Endothelial cell of umbilical vein (primary cell): ENCODE measurements at regions not wholly inside any gene's neighbourhood (a gene's known extent, or its start where the extent isn't known, plus 50 kb on each side); places are given as distances from the start of the nearest gene placed in this dataset.

ENCODE experiments used
- BruUV-seq: library from RNA; stranded (reverse); fragments of 400-500 nt; replicated peaks from 2 replicates; lab custom pipeline; 2021; lab: Mats Ljungman, UMichigan
- CTCF ChIA-PET: fragments of 300-600, 350-600 bp; sonication (Branson Sonifier 250); formaldehyde crosslinking; loops from one replicate; lab custom pipeline; 2021; ENCODE audit warnings: antibody characterized with exemption, inconsistent platforms; lab: Charles Lee
- POLR2A ChIA-PET: fragments of 300-600, 350-600 bp; sonication (Branson Sonifier 250); formaldehyde crosslinking; loops from one replicate; lab custom pipeline; 2021; ENCODE audit warnings: antibody characterized with exemption, inconsistent platforms; lab: Charles Lee
- DNase-seq: peaks from one replicate; pipeline ENCODE4 v3.0.0-alpha.2; 2011; ENCODE audit warnings: low read depth, low spot score
- FAIRE-seq: peaks from 2 replicates; lab custom pipeline; 2011; peaks lifted over from hg19 to GRCh38; lab: Jason Lieb, UNC
- H2AFZ ChIP-seq: 2 replicates; pipeline ENCODE4 v1.6.0; 2012; ENCODE audit warnings: low read depth, low read length, control low read depth, inconsistent platforms
- H3K27ac ChIP-seq: 2 replicates; pipeline ENCODE4 v1.5.1; 2011; ENCODE audit warnings: low read depth, mild to moderate bottlenecking, control low read depth, low read length, moderate library complexity; ENCODE audit not compliant: insufficient read depth
- H3K27me3 ChIP-seq, 2 experiments: 2 replicates each; pipeline versions ENCODE4 v1.6.0 to v1.6.1; 2011; ENCODE audit warnings: low read length in 2 of 2, mixed read lengths in 1 of 2; ENCODE audit not compliant: control insufficient read depth in 2 of 2, insufficient read depth in 2 of 2
- H3K36me3 ChIP-seq, 2 experiments: 2 replicates in 1 of 2; 3 replicates in 1 of 2; pipeline ENCODE4 v1.5.1; 2011; ENCODE audit warnings: low read length in 2 of 2, mild to moderate bottlenecking in 1 of 2, moderate library complexity in 1 of 2; ENCODE audit not compliant: control insufficient read depth in 2 of 2, insufficient read depth in 2 of 2; ENCODE audit errors: extremely low read depth in 1 of 2
- H3K4me1 ChIP-seq: 3 replicates; pipeline ENCODE4 v1.5.1; 2011; ENCODE audit warnings: mild to moderate bottlenecking, low read length; ENCODE audit not compliant: control insufficient read depth, insufficient read depth; ENCODE audit errors: extremely low read depth
- H3K4me2 ChIP-seq: 2 replicates; pipeline ENCODE4 v1.6.1; 2011; ENCODE audit warnings: low read length, control low read depth, mixed read lengths; ENCODE audit not compliant: insufficient read depth
- H3K4me3 ChIP-seq, 3 experiments: fragments of 200-600 bp in 1 of 3; sonication (generic), shearing (Covaris generic) in 1 of 3; replicated peaks in 1 of 3; 2 replicates each; pipeline ENCODE4 v1.5.1; 2011 to 2016; ENCODE audit warnings: control low read depth in 3 of 3, low read length in 3 of 3, mild to moderate bottlenecking in 2 of 3, inconsistent platforms in 1 of 3, low read depth in 1 of 3, moderate library complexity in 1 of 3; ENCODE audit not compliant: insufficient read depth in 1 of 3
- H3K79me2 ChIP-seq: 2 replicates; pipeline ENCODE4 v1.6.0; 2012; ENCODE audit warnings: low read length, inconsistent platforms; ENCODE audit not compliant: control insufficient read depth, insufficient read depth
- H3K9ac ChIP-seq: replicated peaks from 2 replicates; pipeline ENCODE3; 2011; ENCODE audit warnings: low read length, control low read depth; ENCODE audit not compliant: insufficient read depth; ENCODE audit errors: extremely low read depth
- H3K9me1 ChIP-seq: replicated peaks from 3 replicates; pipeline ENCODE4 v1.6.0; 2011; ENCODE audit warnings: mild to moderate bottlenecking, low read length; ENCODE audit not compliant: control insufficient read depth, insufficient read depth; ENCODE audit errors: extremely low read depth
- H3K9me3 ChIP-seq: replicated peaks from 2 replicates; pipeline ENCODE4 v1.5.1; 2012; ENCODE audit warnings: low read length, inconsistent platforms; ENCODE audit not compliant: control insufficient read depth, insufficient read depth
- H4K20me1 ChIP-seq: replicated peaks from 2 replicates; pipeline ENCODE3; 2011; ENCODE audit warnings: mild to moderate bottlenecking, low read length; ENCODE audit not compliant: control insufficient read depth, insufficient read depth; ENCODE audit errors: extremely low read depth
- CTCF ChIP-seq, 2 donors: IDR thresholded peaks; 1 replicate in 1 of 2; 2 replicates in 1 of 2; pipeline ENCODE4 v1.5.1; 2011; ENCODE audit warnings: low read length in 2 of 2, mild to moderate bottlenecking in 2 of 2, moderate library complexity in 2 of 2, control low read depth in 1 of 2, inconsistent platforms in 1 of 2, low read depth in 1 of 2; ENCODE audit not compliant: insufficient read depth in 1 of 2; ENCODE audit errors: extremely low read depth in 1 of 2
- EZH2 ChIP-seq: IDR thresholded peaks from 2 replicates; pipeline ENCODE4 v1.6.1; 2012; ENCODE audit warnings: borderline replicate concordance, low read depth, mild to moderate bottlenecking, moderate library complexity, low read length, inconsistent platforms; ENCODE audit not compliant: severe bottlenecking
- FOS ChIP-seq: IDR thresholded peaks from 2 replicates; pipeline ENCODE4 v1.6.1; 2011; ENCODE audit warnings: mild to moderate bottlenecking, low read length, moderate library complexity, borderline replicate concordance; ENCODE audit not compliant: insufficient read depth
- GATA2 ChIP-seq: IDR thresholded peaks from 2 replicates; pipeline ENCODE4 v1.7.0; 2011; ENCODE audit warnings: low read depth, mild to moderate bottlenecking, moderate library complexity, mixed read lengths, low read length; ENCODE audit not compliant: insufficient read length, insufficient read depth
- JUN ChIP-seq: IDR thresholded peaks from 2 replicates; pipeline ENCODE4 v1.6.1; 2011; ENCODE audit warnings: borderline replicate concordance, low read depth; ENCODE audit not compliant: insufficient read length, insufficient read depth
- MAX ChIP-seq: IDR thresholded peaks from 2 replicates; pipeline ENCODE4 v1.6.1; 2011; ENCODE audit not compliant: insufficient read depth, insufficient read length
- MYC ChIP-seq: IDR thresholded peaks from one replicate; pipeline ENCODE4 v1.6.1; 2011; ENCODE audit warnings: mild to moderate bottlenecking, low read depth, low read length
- POLR2A ChIP-seq: IDR thresholded peaks from 2 replicates; pipeline ENCODE4 v1.6.1; 2012; ENCODE audit warnings: low read depth, mild to moderate bottlenecking, control low read depth, low read length
- POLR2AphosphoS5 ChIP-seq: IDR thresholded peaks from 2 replicates; pipeline ENCODE4 v1.6.1; 2012; ENCODE audit warnings: low read depth, mild to moderate bottlenecking, control low read depth, low read length, moderate library complexity; ENCODE audit not compliant: insufficient read depth
- dilution Hi-C: fragments of 300-500 bp; cut with MboI; formaldehyde crosslinking; loops from one replicate; pipeline ENCODE4 v1.15.0; 2019; ENCODE audit warnings: low sequenced_read_pairs; ENCODE audit not compliant: extremely low pct_ligation_motif_present
- intact Hi-C: fragments of 100-400 bp; cut with micrococcal nuclease; formaldehyde crosslinking; loops from one replicate; pipeline ENCODE4 v1.10.0; 2022

- H3K9me3 ChIP-seq = peaks cover 2% of the 10 kb centered on the region
- H3K9me1 ChIP-seq = no peaks in the 10 kb centered on the region
- FAIRE-seq = no peak
- H2AFZ ChIP-seq = no peak overlapping the region
- ChIA-PET CTCF (no interaction called here), POLR2A (no interaction called here)
- H3K4me1 ChIP-seq = no peaks in the 10 kb centered on the region
- H3K79me2 ChIP-seq = no peaks in the 10 kb centered on the region
- no TSS peak for BruUV-seq
- H3K9ac ChIP-seq = no peak overlapping the region
- intact Hi-C loops = no loop called here
- no peak overlapping the region for H3K27ac ChIP-seq
- TF ChIP-seq JUN (no peak), MAX (no peak), POLR2AphosphoS5 (no peak), CTCF (IDR thresholded peaks at IDR 0.05; ENCODE audit: extremely low read depth in 1 of 2, insufficient read depth in 1 of 2, low read depth in 1 of 2, low read length in 2 of 2) (no peak), FOS (no peak), EZH2 (no peak), MYC (no peak), POLR2A (no peak), GATA2 (no peak)
- no peak overlapping the region for H3K4me2 ChIP-seq
- dilution Hi-C loops = no loop called here
- H3K36me3 ChIP-seq = no peaks in the 10 kb centered on the region
- H4K20me1 ChIP-seq = no peaks in the 10 kb centered on the region
- no peak overlapping the region for H3K4me3 ChIP-seq
- no peak for DNase-seq
- no peaks in the 10 kb centered on the region for H3K27me3 ChIP-seq
These were observed 693.9 kb upstream of the ID2 start for GRCh38 chr2:7987992-7988391.
